Central memory CD8-positive, alpha-beta T cell (primary cell): ENCODE measurements at regions not wholly inside any gene's neighbourhood (a gene's known extent, or its start where the extent isn't known, plus 50 kb on each side); places are given as distances from the start of the nearest gene placed in this dataset.

ENCODE experiments used
- ATAC-seq: fragments of 150-1000 bp; cut with Tn5 transposase; replicated peaks from 2 replicates; pipeline ENCODE4 v1.10.0; 2022; ENCODE audit warnings: mild to moderate bottlenecking, moderate FRiP score, moderate number of reproducible peaks; ENCODE audit not compliant: poor library complexity, severe bottlenecking; ENCODE audit errors: extremely low read depth
- DNase-seq, 2 donors: peaks; one replicate each; pipeline ENCODE4 v3.0.0; 2021; ENCODE audit warnings: low spot score in 2 of 2
- H3K27ac Mint-ChIP-seq: one replicate; pipeline ENCODE4 v1.8.0; 2022; ENCODE audit warnings: low read depth, mild to moderate bottlenecking, moderate library complexity, mixed read lengths
- H3K27me3 Mint-ChIP-seq: one replicate; pipeline ENCODE4 v1.8.0; 2022; ENCODE audit warnings: mixed read lengths
- H3K36me3 Mint-ChIP-seq: one replicate; pipeline ENCODE4 v1.8.0; 2022; ENCODE audit warnings: mild to moderate bottlenecking, moderate library complexity, mixed read lengths; ENCODE audit not compliant: insufficient read depth
- H3K4me1 Mint-ChIP-seq: one replicate; pipeline ENCODE4 v1.8.0; 2022; ENCODE audit warnings: mixed read lengths
- H3K4me3 Mint-ChIP-seq: one replicate; pipeline ENCODE4 v1.8.0; 2022; ENCODE audit warnings: mild to moderate bottlenecking, moderate library complexity, mixed read lengths
- H3K9me3 Mint-ChIP-seq: one replicate; pipeline ENCODE4 v1.8.0; 2022; ENCODE audit warnings: mixed read lengths

DNA sequence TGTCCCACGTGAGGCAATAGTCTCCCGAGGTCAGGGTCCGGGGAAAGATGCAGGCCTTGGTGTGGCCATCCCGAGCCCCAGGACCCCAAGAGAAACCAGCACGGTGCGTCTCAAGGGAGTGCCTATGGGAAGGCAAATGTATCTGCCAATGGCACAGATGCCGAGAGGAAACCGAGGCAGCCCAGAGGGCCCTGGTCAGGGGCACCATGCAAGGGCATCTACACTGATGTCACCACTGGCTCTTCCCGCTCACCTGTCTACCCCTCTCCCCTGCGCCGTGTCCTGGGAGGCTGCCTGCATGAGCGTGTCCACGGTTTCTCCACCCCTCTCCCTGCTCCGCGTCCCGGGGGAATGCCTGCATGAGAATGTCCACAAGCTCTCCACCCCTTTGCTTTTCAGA is 1318.8 kb downstream of the TBC1D22A start:
- no peak for DNase-seq
- ATAC-seq: no peak
- Mint-ChIP-seq H3K4me3 (no peak overlapping the region), H3K36me3 (peaks cover 12% of the 10 kb centered on the region), H3K9me3 (no peaks in the 10 kb centered on the region), H3K4me1 (peaks cover 45% of the 10 kb centered on the region), H3K27ac (no peak overlapping the region), H3K27me3 (peaks cover 41% of the 10 kb centered on the region)

GRCh38 chr22:48080316-48081165 is 1318.1 kb downstream of the TBC1D22A start:
- H3K27me3 Mint-ChIP-seq: peaks cover 43% of the 10 kb centered on the region
- peak overlapping the region; percentile 20 for H3K4me3 Mint-ChIP-seq

GRCh38 chr22:48079505-48080290 is 1317.2 kb downstream of the TBC1D22A start:
- Mint-ChIP-seq H3K4me3 (no peak overlapping the region), H3K27ac (peak overlapping the region; percentile 42), H3K4me1 (peaks cover 36% of the 10 kb centered on the region), H3K9me3 (no peaks in the 10 kb centered on the region), H3K27me3 (peaks cover 45% of the 10 kb centered on the region), H3K36me3 (peaks cover 12% of the 10 kb centered on the region)
- ATAC-seq (peak; percentile 58), DNase-seq (no peak)

More at GRCh38 chr22:48080316-48081165, 1318.1 kb downstream of the TBC1D22A start:
- ATAC-seq (peak; percentile 19), DNase-seq (no peak)
- H3K9me3 Mint-ChIP-seq: no peaks in the 10 kb centered on the region
- peaks cover 12% of the 10 kb centered on the region for H3K36me3 Mint-ChIP-seq
- peaks cover 43% of the 10 kb centered on the region for H3K4me1 Mint-ChIP-seq
- H3K27ac Mint-ChIP-seq: peak overlapping the region; percentile 42

- Mint-ChIP-seq H3K4me3 (no peak overlapping the region), H3K27ac (no peak overlapping the region), H3K27me3 (peaks cover 53% of the 10 kb centered on the region), H3K9me3 (no peaks in the 10 kb centered on the region), H3K4me1 (peaks cover 27% of the 10 kb centered on the region), H3K36me3 (peaks cover 11% of the 10 kb centered on the region)
- ATAC-seq (no peak), DNase-seq (no peak)
Measured at GRCh38 chr22:48078825-48079224, 1316.4 kb downstream of the TBC1D22A start.

DNA sequence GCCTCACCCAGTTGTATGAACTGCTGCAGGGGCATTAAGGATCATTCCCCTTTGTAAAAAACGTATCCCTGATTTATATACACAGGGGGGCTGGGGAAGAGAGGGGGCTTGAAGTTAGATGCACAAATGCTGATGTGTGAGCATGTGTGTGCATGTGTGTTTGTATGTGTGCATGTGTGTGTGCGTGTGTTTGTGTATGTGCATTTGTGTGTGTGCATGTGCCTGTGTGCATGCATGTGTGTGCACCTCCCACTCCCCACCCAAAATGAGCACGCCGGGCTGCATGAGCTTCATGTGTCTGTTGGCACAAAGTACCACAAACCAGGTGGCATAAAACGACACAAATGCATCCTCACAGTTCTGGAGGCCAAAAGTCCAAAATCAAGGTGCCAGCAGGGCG is 1315.2 kb downstream of the TBC1D22A start:
- Mint-ChIP-seq H3K4me3 (no peak overlapping the region), H3K27me3 (peaks cover 54% of the 10 kb centered on the region), H3K27ac (no peak overlapping the region), H3K9me3 (no peaks in the 10 kb centered on the region), H3K4me1 (peaks cover 24% of the 10 kb centered on the region), H3K36me3 (peaks cover 11% of the 10 kb centered on the region)
- DNase-seq: no peak
- ATAC-seq: no peak

GRCh38 chr22:48076008-48076407 is 1313.6 kb downstream of the TBC1D22A start:
- peaks cover 54% of the 10 kb centered on the region for H3K27me3 Mint-ChIP-seq
- ATAC-seq (no peak), DNase-seq (no peak)
- H3K4me3 Mint-ChIP-seq: no peak overlapping the region
- H3K36me3 Mint-ChIP-seq: peaks cover 9% of the 10 kb centered on the region
- H3K9me3 Mint-ChIP-seq: no peaks in the 10 kb centered on the region
- H3K4me1 Mint-ChIP-seq: peaks cover 22% of the 10 kb centered on the region
- H3K27ac Mint-ChIP-seq: no peak overlapping the region

DNA sequence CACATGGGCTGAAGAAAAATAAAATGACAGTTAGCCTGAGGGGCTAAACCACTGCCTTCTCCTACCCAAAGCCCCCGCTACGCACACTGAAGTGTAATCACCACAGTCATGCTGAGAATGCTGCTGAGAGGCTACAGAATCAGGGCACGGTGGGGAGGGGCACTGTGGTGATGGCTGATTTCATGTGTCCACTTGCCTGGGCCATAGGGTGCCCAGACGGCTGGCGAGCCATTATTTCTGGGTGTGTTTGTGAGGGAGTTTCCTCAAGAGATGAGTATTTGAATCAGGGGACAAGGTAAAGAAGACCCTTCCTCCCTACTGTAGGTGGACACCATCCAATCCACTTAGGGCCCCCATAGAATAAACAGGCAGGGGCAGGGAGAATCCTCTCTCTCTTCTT is 1313.2 kb downstream of the TBC1D22A start:
- no peak overlapping the region for H3K4me3 Mint-ChIP-seq
- H3K27ac Mint-ChIP-seq: no peak overlapping the region
- ATAC-seq (no peak), DNase-seq (no peak)
- H3K27me3 Mint-ChIP-seq: peaks cover 54% of the 10 kb centered on the region
- peaks cover 5% of the 10 kb centered on the region for H3K36me3 Mint-ChIP-seq
- peaks cover 18% of the 10 kb centered on the region for H3K4me1 Mint-ChIP-seq
- H3K9me3 Mint-ChIP-seq: no peaks in the 10 kb centered on the region

DNA sequence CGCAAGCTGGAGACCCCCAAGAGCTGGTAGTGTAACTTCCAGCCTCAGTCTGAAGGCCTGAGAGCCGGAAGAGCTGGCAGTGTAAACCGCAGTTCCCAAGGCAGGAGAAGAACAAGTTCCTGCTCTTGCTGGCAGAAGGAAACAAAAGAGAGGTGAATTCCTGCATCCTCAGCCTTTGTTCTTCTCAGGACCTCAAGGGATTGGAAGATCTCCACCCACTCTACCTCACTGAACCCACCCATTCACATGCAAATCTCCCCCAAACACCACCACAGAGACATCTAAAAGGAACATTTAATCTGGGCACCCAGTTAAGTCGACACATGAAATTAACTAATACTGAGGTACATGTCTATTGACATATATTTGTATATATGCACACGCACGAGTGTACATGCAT is 1310.3 kb downstream of the TBC1D22A start:
- ATAC-seq: no peak
- Mint-ChIP-seq H3K27ac (no peak overlapping the region), H3K9me3 (no peaks in the 10 kb centered on the region), H3K27me3 (peaks cover 31% of the 10 kb centered on the region), H3K36me3 (no peaks in the 10 kb centered on the region), H3K4me1 (no peaks in the 10 kb centered on the region), H3K4me3 (no peak overlapping the region)
- DNase-seq: no peak

GRCh38 chr22:48071828-48072227 is 1309.4 kb downstream of the TBC1D22A start:
- Mint-ChIP-seq H3K27me3 (peaks cover 28% of the 10 kb centered on the region), H3K27ac (no peak overlapping the region), H3K4me3 (no peak overlapping the region), H3K4me1 (no peaks in the 10 kb centered on the region), H3K9me3 (no peaks in the 10 kb centered on the region), H3K36me3 (no peaks in the 10 kb centered on the region)
- DNase-seq (no peak), ATAC-seq (no peak)

DNA sequence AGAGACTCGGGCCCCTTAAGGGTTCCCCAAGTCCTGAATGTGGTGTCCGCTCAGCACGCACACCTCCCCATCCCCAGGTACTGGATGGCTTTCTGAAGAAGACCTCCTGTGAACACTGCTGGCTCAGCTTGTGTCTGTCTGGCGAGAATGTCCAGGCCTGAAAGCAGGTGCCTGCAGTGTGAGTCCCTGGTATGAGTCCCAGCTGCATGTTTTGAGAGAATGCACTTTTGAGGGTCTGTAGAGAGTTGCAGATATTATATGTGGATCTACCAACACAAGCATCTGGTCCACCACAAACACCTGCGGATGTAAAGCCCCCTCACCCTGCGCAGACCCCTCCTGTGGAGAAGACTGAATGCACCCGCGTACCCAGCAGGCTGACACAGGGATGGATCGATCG is 1308.9 kb downstream of the TBC1D22A start:
- no peak overlapping the region for H3K4me3 Mint-ChIP-seq

GRCh38 chr22:48070760-48071159 is 1308.3 kb downstream of the TBC1D22A start:
- Mint-ChIP-seq H3K9me3 (no peaks in the 10 kb centered on the region), H3K27me3 (peaks cover 18% of the 10 kb centered on the region), H3K4me3 (no peak overlapping the region), H3K27ac (no peak overlapping the region), H3K4me1 (no peaks in the 10 kb centered on the region), H3K36me3 (no peaks in the 10 kb centered on the region)
- ATAC-seq (no peak), DNase-seq (no peak)

More for the DNA sequence above, 1308.9 kb downstream of the TBC1D22A start:
- Mint-ChIP-seq H3K27ac (no peak overlapping the region), H3K9me3 (no peaks in the 10 kb centered on the region), H3K36me3 (no peaks in the 10 kb centered on the region), H3K4me1 (no peaks in the 10 kb centered on the region), H3K27me3 (peaks cover 23% of the 10 kb centered on the region)
- DNase-seq: no peak
- ATAC-seq: no peak

GRCh38 chr22:48070083-48070482 is 1307.6 kb downstream of the TBC1D22A start:
- Mint-ChIP-seq H3K27ac (no peak overlapping the region), H3K36me3 (no peaks in the 10 kb centered on the region), H3K9me3 (no peaks in the 10 kb centered on the region), H3K4me3 (no peak overlapping the region), H3K4me1 (no peaks in the 10 kb centered on the region), H3K27me3 (peaks cover 13% of the 10 kb centered on the region)
- DNase-seq (no peak), ATAC-seq (no peak)

- ATAC-seq (no peak), DNase-seq (no peak)
- Mint-ChIP-seq H3K27me3 (peaks cover 5% of the 10 kb centered on the region), H3K4me1 (no peaks in the 10 kb centered on the region), H3K36me3 (no peaks in the 10 kb centered on the region), H3K9me3 (no peaks in the 10 kb centered on the region), H3K4me3 (no peak overlapping the region), H3K27ac (no peak overlapping the region)
Measured at GRCh38 chr22:48069256-48069655, 1306.8 kb downstream of the TBC1D22A start.
